SK-N-SH treated with all-trans-retinoic acid at 6 μM for 48 hours (cell line): ENCODE measurements at regions not wholly inside any gene's neighbourhood (a gene's known extent, or its start where the extent isn't known, plus 50 kb on each side); places are given as distances from the start of the nearest gene placed in this dataset.

ENCODE experiments used
- ATAC-seq: fragments of 200-7000 bp; cut with Tn5 transposase; 3 replicates; pipeline ENCODE4 v1.9.1; 2020; ENCODE audit warnings: mild to moderate bottlenecking, moderate library complexity
- ARNTL ChIP-seq: fragments of 450-650 bp; formaldehyde crosslinking; IDR thresholded peaks from 2 replicates; pipeline ENCODE4 v1.5.0; 2020; ENCODE audit warnings: low read depth, mild to moderate bottlenecking, moderate library complexity, borderline replicate concordance
- BACH2 ChIP-seq: fragments of 250-450 bp; sonication (Bioruptor Pico); IDR thresholded peaks from 2 replicates; pipeline ENCODE4 v1.9.0; 2021; ENCODE audit warnings: mild to moderate bottlenecking, borderline replicate concordance
- CSDC2 ChIP-seq: fragments of 250-450 bp; sonication (Bioruptor Pico); IDR thresholded peaks from 2 replicates; pipeline ENCODE4 v1.5.0; 2020; ENCODE audit warnings: mild to moderate bottlenecking, moderate library complexity
- ESRRG ChIP-seq: fragments of 250-450 bp; sonication (Bioruptor Pico); IDR thresholded peaks from 2 replicates; pipeline ENCODE4 v1.6.1; 2021; ENCODE audit warnings: mild to moderate bottlenecking
- OSR1 ChIP-seq: fragments of 250-450 bp; sonication (Bioruptor Pico); IDR thresholded peaks from 2 replicates; pipeline ENCODE4 v1.8.0; 2022; ENCODE audit warnings: moderate library complexity, mild to moderate bottlenecking, inconsistent platforms
- PPARA ChIP-seq: fragments of 250-450 bp; sonication (Bioruptor Pico); IDR thresholded peaks from 2 replicates; pipeline ENCODE4 v1.5.0; 2020; ENCODE audit warnings: mild to moderate bottlenecking, borderline replicate concordance
- RARB ChIP-seq: fragments of 250-450 bp; sonication (Bioruptor Pico); IDR thresholded peaks from 2 replicates; pipeline ENCODE4 v1.8.0; 2021; ENCODE audit warnings: mild to moderate bottlenecking, moderate library complexity
- SNAI2 ChIP-seq: fragments of 250-450 bp; sonication (Bioruptor Pico); IDR thresholded peaks from 2 replicates; pipeline ENCODE4 v1.5.0; 2020; ENCODE audit warnings: mild to moderate bottlenecking, moderate library complexity
- TCF4 ChIP-seq: fragments of 250-450 bp; sonication (Bioruptor Pico); IDR thresholded peaks from 2 replicates; pipeline ENCODE4 v1.8.0; 2021; ENCODE audit warnings: mild to moderate bottlenecking, moderate library complexity, borderline replicate concordance
- TOX ChIP-seq: fragments of 250-450 bp; sonication (Bioruptor Pico); IDR thresholded peaks from 2 replicates; pipeline ENCODE4 v1.8.0; 2021; ENCODE audit warnings: mild to moderate bottlenecking, moderate library complexity, borderline replicate concordance
- ZC3H10 ChIP-seq: fragments of 250-450 bp; sonication (Bioruptor Pico); IDR thresholded peaks from 2 replicates; pipeline ENCODE4 v1.5.1; 2021; ENCODE audit warnings: mild to moderate bottlenecking, moderate library complexity
- ZFP3 ChIP-seq: fragments of 250-450 bp; sonication (Bioruptor Pico); IDR thresholded peaks from 2 replicates; pipeline ENCODE4 v1.5.0; 2020; ENCODE audit warnings: mild to moderate bottlenecking, moderate library complexity
- ZFP30 ChIP-seq: fragments of 450-650 bp; formaldehyde crosslinking; IDR thresholded peaks from 2 replicates; pipeline ENCODE4 v1.5.0; 2022; ENCODE audit warnings: mild to moderate bottlenecking, moderate library complexity
- ZNF565 ChIP-seq: fragments of 450-650 bp; formaldehyde crosslinking; conservative IDR thresholded peaks from 2 replicates; pipeline ENCODE4 v1.5.0; 2020; ENCODE audit warnings: low read depth, mild to moderate bottlenecking, moderate library complexity
- ZNF70 ChIP-seq: fragments of 450-650 bp; formaldehyde crosslinking; IDR thresholded peaks from 2 replicates; pipeline ENCODE4 v1.5.0; 2020; ENCODE audit warnings: mild to moderate bottlenecking, moderate library complexity
- ZNF8 ChIP-seq: fragments of 450-650 bp; formaldehyde crosslinking; IDR thresholded peaks from 2 replicates; pipeline ENCODE4 v1.5.0; 2020; ENCODE audit warnings: mild to moderate bottlenecking, moderate library complexity
- TF ChIP-seq, protein P1 (sequence below): fragments of 250-450 bp; sonication (Bioruptor Pico); IDR thresholded peaks from 2 replicates; pipeline ENCODE4 v1.5.1; 2021; ENCODE audit warnings: mild to moderate bottlenecking, moderate library complexity
- TF ChIP-seq, protein P2 (sequence below): fragments of 250-450 bp; sonication (Bioruptor Pico); IDR thresholded peaks from 2 replicates; pipeline ENCODE4 v1.8.0; 2021; ENCODE audit warnings: low read depth, mild to moderate bottlenecking, moderate library complexity, borderline replicate concordance
- TF ChIP-seq, protein P3 (sequence below): fragments of 250-450 bp; sonication (Bioruptor Pico); IDR thresholded peaks from 2 replicates; pipeline ENCODE4 v1.5.1; 2020; ENCODE audit warnings: low read depth, mild to moderate bottlenecking, moderate library complexity
- TF ChIP-seq, protein P4 (sequence below): fragments of 250-450 bp; sonication (Bioruptor Pico); IDR thresholded peaks from 2 replicates; pipeline ENCODE4 v1.8.0; 2020; ENCODE audit warnings: mild to moderate bottlenecking, moderate library complexity, borderline replicate concordance

DNA sequence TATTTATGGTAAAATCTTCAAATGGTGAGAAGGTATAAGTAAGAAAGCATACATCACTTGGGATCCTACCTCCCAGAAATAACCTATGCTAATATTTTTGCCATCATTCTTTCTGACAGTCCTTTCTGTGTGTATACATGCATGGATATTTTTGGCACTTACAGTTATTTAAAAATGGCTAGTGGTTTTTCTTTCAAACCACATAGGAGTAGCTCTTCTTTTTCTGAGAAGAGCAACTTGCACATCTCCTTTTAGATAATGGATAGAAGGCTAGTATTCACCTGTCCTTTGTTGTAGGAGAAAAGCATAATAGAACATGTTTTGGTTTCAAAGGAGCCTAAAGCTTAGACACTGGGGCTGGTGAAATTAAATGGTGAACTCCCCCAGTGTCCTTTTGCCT lies 87.3 kb downstream of the EMP1 start (continued):
- TF ChIP-seq, protein P1, sequence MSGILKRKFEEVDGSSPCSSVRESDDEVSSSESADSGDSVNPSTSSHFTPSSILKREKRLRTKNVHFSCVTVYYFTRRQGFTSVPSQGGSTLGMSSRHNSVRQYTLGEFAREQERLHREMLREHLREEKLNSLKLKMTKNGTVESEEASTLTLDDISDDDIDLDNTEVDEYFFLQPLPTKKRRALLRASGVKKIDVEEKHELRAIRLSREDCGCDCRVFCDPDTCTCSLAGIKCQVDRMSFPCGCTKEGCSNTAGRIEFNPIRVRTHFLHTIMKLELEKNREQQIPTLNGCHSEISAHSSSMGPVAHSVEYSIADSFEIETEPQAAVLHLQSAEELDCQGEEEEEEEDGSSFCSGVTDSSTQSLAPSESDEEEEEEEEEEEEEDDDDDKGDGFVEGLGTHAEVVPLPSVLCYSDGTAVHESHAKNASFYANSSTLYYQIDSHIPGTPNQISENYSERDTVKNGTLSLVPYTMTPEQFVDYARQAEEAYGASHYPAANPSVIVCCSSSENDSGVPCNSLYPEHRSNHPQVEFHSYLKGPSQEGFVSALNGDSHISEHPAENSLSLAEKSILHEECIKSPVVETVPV, result no peak
- no peak for TF ChIP-seq ZNF565 (CRISPR knock-in tag)
- TF ChIP-seq, protein P2, sequence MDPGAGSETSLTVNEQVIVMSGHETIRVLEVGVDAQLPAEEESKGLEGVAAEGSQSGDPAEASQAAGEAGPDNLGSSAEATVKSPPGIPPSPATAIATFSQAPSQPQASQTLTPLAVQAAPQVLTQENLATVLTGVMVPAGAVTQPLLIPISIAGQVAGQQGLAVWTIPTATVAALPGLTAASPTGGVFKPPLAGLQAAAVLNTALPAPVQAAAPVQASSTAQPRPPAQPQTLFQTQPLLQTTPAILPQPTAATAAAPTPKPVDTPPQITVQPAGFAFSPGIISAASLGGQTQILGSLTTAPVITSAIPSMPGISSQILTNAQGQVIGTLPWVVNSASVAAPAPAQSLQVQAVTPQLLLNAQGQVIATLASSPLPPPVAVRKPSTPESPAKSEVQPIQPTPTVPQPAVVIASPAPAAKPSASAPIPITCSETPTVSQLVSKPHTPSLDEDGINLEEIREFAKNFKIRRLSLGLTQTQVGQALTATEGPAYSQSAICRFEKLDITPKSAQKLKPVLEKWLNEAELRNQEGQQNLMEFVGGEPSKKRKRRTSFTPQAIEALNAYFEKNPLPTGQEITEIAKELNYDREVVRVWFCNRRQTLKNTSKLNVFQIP, result no peak
- no peak for TF ChIP-seq RARB (CRISPR knock-in tag)
- no peak for TF ChIP-seq TOX (CRISPR knock-in tag)
- TF ChIP-seq PPARA (CRISPR knock-in tag), result no peak
- TF ChIP-seq, all 23 proteins: peak for 0

DNA sequence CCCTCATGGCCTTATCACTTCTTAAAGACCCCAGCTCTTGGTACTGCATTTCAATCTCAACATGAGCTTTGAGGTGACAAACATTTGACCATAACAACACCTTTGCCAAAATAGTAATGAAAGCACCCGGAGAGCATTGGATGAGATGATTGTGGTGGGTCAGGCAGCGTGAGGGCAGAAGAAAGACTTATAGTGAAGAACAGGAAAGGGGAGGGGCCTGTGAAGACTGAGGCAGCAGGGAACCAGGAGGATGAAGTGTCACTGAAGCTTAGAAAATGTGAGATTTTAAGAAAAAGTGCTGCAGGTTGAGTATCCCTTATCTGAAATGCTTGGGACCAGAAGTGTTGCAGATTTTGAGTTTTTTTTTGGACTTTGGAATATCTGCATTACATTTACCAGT lies 86.3 kb downstream of the EMP1 start:
- ATAC-seq, result no peak
- no peak for TF ChIP-seq BACH2 (CRISPR knock-in tag)
- no peak for TF ChIP-seq ZNF565 (CRISPR knock-in tag)
- no peak for TF ChIP-seq TOX (CRISPR knock-in tag)
- no peak for TF ChIP-seq OSR1
- TF ChIP-seq, protein P2, result no peak
- TF ChIP-seq CSDC2 (CRISPR knock-in tag), result no peak
- no peak for TF ChIP-seq ZC3H10 (CRISPR knock-in tag)
- no peak for TF ChIP-seq SNAI2

DNA sequence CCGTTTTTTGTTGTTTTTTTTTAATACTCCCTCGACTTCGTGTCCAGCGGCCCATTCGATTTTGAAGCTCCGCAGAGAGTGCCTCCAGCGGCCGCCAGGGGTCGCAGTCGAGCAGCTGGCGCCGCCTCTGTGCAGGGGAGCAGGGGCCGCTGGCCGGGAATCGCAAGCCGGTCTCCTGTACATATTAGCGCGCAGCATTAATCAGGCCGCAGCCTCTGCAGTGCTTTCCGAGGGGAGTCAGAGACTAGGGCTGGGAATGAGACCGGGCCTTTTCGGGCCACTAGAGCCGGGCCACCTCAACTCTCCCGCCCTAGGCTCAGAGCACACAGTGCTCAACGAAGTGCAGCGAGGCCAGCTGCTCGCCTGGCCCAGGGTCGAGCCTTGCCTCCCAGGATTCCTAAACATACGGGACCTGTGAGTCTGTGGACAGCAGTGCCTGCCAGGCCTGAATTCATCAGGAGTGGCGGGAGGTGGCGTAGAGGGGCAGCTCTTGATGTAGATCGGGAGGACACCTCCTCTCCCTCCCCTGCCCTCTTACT lies 81.8 kb downstream of the EMP1 start:
- peak; percentile 99 for ATAC-seq
- no peak for TF ChIP-seq ZFP3
- no peak for TF ChIP-seq TOX (CRISPR knock-in tag)
- TF ChIP-seq, protein P1, result no peak
- no peak for TF ChIP-seq ZNF565 (CRISPR knock-in tag)
- TF ChIP-seq ESRRG (CRISPR knock-in tag), result no peak
- TF ChIP-seq, protein P3, sequence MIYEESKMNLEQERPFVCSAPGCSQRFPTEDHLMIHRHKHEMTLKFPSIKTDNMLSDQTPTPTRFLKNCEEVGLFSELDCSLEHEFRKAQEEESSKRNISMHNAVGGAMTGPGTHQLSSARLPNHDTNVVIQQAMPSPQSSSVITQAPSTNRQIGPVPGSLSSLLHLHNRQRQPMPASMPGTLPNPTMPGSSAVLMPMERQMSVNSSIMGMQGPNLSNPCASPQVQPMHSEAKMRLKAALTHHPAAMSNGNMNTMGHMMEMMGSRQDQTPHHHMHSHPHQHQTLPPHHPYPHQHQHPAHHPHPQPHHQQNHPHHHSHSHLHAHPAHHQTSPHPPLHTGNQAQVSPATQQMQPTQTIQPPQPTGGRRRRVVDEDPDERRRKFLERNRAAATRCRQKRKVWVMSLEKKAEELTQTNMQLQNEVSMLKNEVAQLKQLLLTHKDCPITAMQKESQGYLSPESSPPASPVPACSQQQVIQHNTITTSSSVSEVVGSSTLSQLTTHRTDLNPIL (CRISPR knock-in tag), result no peak
- TF ChIP-seq ARNTL, result no peak
- no peak for TF ChIP-seq ZFP30
- no peak for TF ChIP-seq TCF4 (CRISPR knock-in tag)
- no peak for TF ChIP-seq ZNF8 (CRISPR knock-in tag)
- no peak for TF ChIP-seq ZNF70 (CRISPR knock-in tag)
- TF ChIP-seq, protein P4, sequence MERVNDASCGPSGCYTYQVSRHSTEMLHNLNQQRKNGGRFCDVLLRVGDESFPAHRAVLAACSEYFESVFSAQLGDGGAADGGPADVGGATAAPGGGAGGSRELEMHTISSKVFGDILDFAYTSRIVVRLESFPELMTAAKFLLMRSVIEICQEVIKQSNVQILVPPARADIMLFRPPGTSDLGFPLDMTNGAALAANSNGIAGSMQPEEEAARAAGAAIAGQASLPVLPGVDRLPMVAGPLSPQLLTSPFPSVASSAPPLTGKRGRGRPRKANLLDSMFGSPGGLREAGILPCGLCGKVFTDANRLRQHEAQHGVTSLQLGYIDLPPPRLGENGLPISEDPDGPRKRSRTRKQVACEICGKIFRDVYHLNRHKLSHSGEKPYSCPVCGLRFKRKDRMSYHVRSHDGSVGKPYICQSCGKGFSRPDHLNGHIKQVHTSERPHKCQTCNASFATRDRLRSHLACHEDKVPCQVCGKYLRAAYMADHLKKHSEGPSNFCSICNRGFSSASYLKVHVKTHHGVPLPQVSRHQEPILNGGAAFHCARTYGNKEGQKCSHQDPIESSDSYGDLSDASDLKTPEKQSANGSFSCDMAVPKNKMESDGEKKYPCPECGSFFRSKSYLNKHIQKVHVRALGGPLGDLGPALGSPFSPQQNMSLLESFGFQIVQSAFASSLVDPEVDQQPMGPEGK (CRISPR knock-in tag), result no peak
- no peak for TF ChIP-seq OSR1

DNA sequence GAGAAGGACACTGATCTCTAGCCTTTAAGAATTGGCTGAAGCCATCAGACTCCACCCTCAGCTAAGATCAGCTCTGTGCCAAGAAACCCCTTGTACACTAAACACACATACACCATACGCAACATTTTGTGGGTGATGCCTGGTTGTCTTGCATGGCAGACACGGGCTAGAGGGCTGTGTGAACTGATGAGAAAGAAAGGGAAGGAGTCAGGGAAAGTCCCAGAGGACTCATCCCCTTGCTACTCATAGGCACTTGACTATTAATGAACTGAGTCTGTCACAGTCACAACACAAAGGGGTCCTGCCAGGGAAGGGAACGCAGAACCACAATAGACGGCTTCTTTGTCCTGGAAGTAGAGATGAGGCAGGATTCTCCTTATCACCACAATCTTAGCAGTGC lies 80.8 kb downstream of the EMP1 start:
- no peak for ATAC-seq

More for the DNA sequence above, 80.8 kb downstream of the EMP1 start:
- TF ChIP-seq ZNF565 (CRISPR knock-in tag) (no peak), RARB (CRISPR knock-in tag) (no peak)
- TF ChIP-seq, all 23 proteins: peak for 0
